Heart left ventricle (tissue), 16 donors: ENCODE measurements at regions not wholly inside any gene's neighbourhood (a gene's known extent, or its start where the extent isn't known, plus 50 kb on each side); places are given as distances from the start of the nearest gene placed in this dataset.

Source experiments
- ATAC-seq, 4 donors: fragments of 200-7000 bp; cut with Tn5 transposase; one replicate each; pipeline ENCODE4 v1.9.1; 2020 to 2022; ENCODE audit warnings: moderate library complexity in 4 of 4, mild to moderate bottlenecking in 3 of 4, moderate number of reproducible peaks in 1 of 4
- DNase-seq, 5 donors: peaks; one replicate each; pipeline ENCODE4 v3.0.0-alpha.2; 2020
- H3K27ac ChIP-seq, 12 donors: fragments of 200-600 bp; sonication (generic) in 4 of 12; one replicate each; pipeline versions ENCODE4 v1.5.0 to v1.8.0; 2016 to 2022; ENCODE audit warnings: mild to moderate bottlenecking in 2 of 12
- H3K27me3 ChIP-seq, 9 donors: fragments of 200-600 bp; sonication (generic) in 2 of 9; one replicate each; pipeline versions ENCODE4 v1.5.1 to v1.8.0; 2016 to 2022; ENCODE audit warnings: mild to moderate bottlenecking in 3 of 9
- H3K36me3 ChIP-seq, 9 donors: fragments of 200-600 bp; sonication (generic) in 2 of 9; one replicate each; pipeline versions ENCODE4 v1.5.0 to v1.8.0; 2018 to 2022; ENCODE audit warnings: mild to moderate bottlenecking in 2 of 9
- H3K4me1 ChIP-seq, 12 donors: fragments of 200-600 bp; sonication (generic) in 4 of 12; one replicate each; pipeline versions ENCODE4 v1.5.0 to v1.8.0; 2016 to 2022; ENCODE audit warnings: mild to moderate bottlenecking in 3 of 12
- H3K4me3 ChIP-seq, 12 donors: fragments of 200-600 bp; sonication (generic) in 4 of 12; one replicate each; pipeline versions ENCODE4 v1.5.0 to v1.8.0; 2017 to 2022; ENCODE audit warnings: mild to moderate bottlenecking in 9 of 12, moderate library complexity in 4 of 12
- H3K9me3 ChIP-seq, 12 donors: fragments of 200-600 bp; sonication (generic) in 4 of 12; one replicate each; pipeline versions ENCODE4 v1.5.0 to v1.8.0; 2016 to 2022; ENCODE audit warnings: mild to moderate bottlenecking in 1 of 12
- POLR2A ChIP-seq, 2 donors: fragments of 450-650 bp; IDR thresholded peaks; one replicate each; pipeline ENCODE4 v1.6.1; 2017; ENCODE audit warnings: antibody characterized with exemption in 2 of 2, mild to moderate bottlenecking in 2 of 2, moderate library complexity in 2 of 2
- WGBS, 4 donors: extraction: QIAGEN DNeasy Blood & Tissue Kit in 2 of 4; methylation state at CpG; one replicate each; pipeline versions ENCODE4 v1.1.5 to v1.1.7; 2013 to 2018; 5-methylcytosine and 5-hydroxymethylcytosine counted together
- intact Hi-C, 10 donors: fragments of 100-400 bp; cut with DNase I; formaldehyde crosslinking; loops; one replicate each; pipeline versions ENCODE4 v1.11.1 to v1.14.2; 2022
- TF ChIP-seq, protein P1 (sequence below), 12 donors: fragments of 200-600 bp; sonication (generic) in 4 of 12; IDR thresholded peaks; one replicate each; pipeline versions ENCODE4 v1.5.0 to v1.8.0; 2018 to 2022; ENCODE audit warnings: antibody characterized with exemption in 12 of 12, mild to moderate bottlenecking in 5 of 12
- donor health status: ischemic (EF 13 %, LVEDD 7.1; RV severe dilation, severe dysfunction).
- donor health status: healthy with polysubstance abuse.
- donor health status: DM: no; HTN: yes; CAD: no.
- donor health status: DM: no; HTN: no; CAD: no.
- donor health status: ischemic (EF 25% LVEDD 6.9; RV normal size, moderate dysfunction).
- donor health status: ischemic (EF 25% LVEDD 5.7; RV mildly dilated, moderate dysfunction).
- donor health status: healthy.
- donor health status: DM: yes; HTN: yes; CAD: no.
- donor health status: ischemic (EF 35%, LVEDD 5.7; RV mildly dilated, moderate dysfunction).
- donor health status: nonischemic (EF 11% LVEDD 7.7; RV severe dilation, severe dysfunction).
- donor health status: DM: yes; HTN: yes; CAD: no.
- donor health status: PGD.
- donor health status: ischemic (EF 29% LVEDD 5.4; RV normal size, mild dysfunction).
- donor health status: nonischemic (EF 23%, LVEDD 6.1; RV moderate dilation, normal function).

DNA sequence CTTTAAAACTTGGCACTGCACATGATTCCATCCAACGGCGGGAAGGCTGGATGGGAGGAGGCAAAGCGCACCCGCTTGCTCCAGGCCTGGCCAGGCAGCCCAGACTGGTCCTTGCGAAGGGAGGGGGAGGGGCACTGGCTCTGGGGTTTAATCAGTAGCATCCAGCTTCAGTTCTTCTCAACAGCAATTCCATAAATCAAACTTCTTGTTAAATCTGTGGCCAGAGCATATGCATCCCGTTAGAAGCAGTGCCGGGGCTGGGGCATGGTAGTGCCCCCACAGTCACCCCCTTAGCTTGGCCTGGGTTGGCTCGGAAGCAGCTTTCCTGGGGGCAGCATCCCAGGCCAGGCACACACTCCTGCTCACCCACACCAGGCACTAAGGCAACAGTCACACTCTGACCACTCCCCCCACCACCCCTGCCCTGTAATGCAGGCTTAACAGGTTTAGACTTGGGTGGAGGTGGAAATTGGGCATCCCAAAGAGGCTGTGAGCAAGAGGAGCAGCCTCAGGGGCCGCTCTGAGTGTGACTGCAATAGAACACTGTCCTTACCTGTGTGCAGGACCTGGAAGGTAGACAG, 94.1 kb upstream of the CASZ1 start:
- DNase-seq: peak in 1 of 5 donors; percentile 24
- Histone ChIP-seq H3K4me1 (peaks cover 0 to 11% (median 0%) of the 10 kb centered on the region in 12 donors), H3K9me3 (no peaks in the 10 kb centered on the region), H3K27me3 (peaks cover 6 to 90% (median 24%) of the 10 kb centered on the region in 9 donors), H3K27ac (no peak overlapping the region), H3K4me3 (no peak overlapping the region), H3K36me3 (no peaks in the 10 kb centered on the region)
- no peak for ATAC-seq
- 56 to 75% (median 59%) methylated on average over 9 of the region's 9 CpGs for WGBS, 4 donors
- intact Hi-C loops: no loop called here
- TF ChIP-seq POLR2A (IDR thresholded peaks at IDR 0.05): no peak
- TF ChIP-seq, protein P1, sequence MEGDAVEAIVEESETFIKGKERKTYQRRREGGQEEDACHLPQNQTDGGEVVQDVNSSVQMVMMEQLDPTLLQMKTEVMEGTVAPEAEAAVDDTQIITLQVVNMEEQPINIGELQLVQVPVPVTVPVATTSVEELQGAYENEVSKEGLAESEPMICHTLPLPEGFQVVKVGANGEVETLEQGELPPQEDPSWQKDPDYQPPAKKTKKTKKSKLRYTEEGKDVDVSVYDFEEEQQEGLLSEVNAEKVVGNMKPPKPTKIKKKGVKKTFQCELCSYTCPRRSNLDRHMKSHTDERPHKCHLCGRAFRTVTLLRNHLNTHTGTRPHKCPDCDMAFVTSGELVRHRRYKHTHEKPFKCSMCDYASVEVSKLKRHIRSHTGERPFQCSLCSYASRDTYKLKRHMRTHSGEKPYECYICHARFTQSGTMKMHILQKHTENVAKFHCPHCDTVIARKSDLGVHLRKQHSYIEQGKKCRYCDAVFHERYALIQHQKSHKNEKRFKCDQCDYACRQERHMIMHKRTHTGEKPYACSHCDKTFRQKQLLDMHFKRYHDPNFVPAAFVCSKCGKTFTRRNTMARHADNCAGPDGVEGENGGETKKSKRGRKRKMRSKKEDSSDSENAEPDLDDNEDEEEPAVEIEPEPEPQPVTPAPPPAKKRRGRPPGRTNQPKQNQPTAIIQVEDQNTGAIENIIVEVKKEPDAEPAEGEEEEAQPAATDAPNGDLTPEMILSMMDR (IDR thresholded peaks at IDR 0.05): no peak

DNA sequence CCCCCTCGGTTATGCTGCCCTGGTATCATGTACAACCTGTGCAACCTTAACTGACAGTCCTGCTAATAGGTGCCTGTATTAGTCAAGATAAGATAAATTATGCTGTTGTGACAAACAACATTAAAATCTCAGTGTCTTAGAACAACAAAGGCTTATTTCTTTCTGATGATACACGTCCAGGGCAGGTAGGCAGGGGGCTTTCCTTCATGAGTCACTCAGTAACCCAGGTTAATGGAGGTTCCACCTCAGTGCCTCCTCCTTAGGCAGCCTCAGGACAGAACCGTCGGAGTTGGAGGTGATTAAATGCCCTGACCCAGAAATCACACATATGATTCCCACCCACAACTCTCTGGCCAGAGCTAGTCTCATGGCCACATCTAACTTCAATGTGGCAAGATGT, 94.6 kb upstream of the CASZ1 start:
- intact Hi-C loops: no loop called here
- Histone ChIP-seq H3K36me3 (no peaks in the 10 kb centered on the region), H3K9me3 (no peaks in the 10 kb centered on the region), H3K27ac (no peak overlapping the region), H3K27me3 (peaks cover 6 to 85% (median 24%) of the 10 kb centered on the region in 9 donors), H3K4me1 (peaks cover 0 to 11% (median 0%) of the 10 kb centered on the region in 12 donors), H3K4me3 (no peak overlapping the region)
- WGBS, 4 donors: 57 to 67% (median 62%) methylated on average over 4 of the region's 4 CpGs
- no peak for DNase-seq
- no peak for ATAC-seq
- TF ChIP-seq POLR2A (IDR thresholded peaks at IDR 0.05): no peak
- TF ChIP-seq, protein P1 (IDR thresholded peaks at IDR 0.05): no peak

GRCh38 chr1:10892138-10893065, 96.0 kb upstream of the CASZ1 start:
- 86 to 93% (median 90%) methylated on average over 5 of the region's 5 CpGs for WGBS, 4 donors
- Histone ChIP-seq H3K9me3 (no peaks in the 10 kb centered on the region), H3K4me3 (no peak overlapping the region), H3K36me3 (no peaks in the 10 kb centered on the region), H3K4me1 (peaks cover 0 to 11% (median 0%) of the 10 kb centered on the region in 12 donors), H3K27ac (no peak overlapping the region), H3K27me3 (peaks cover 6 to 72% (median 24%) of the 10 kb centered on the region in 9 donors)
- intact Hi-C loops: no loop called here
- ATAC-seq: peak in 1 of 4 donors; percentile 20
- TF ChIP-seq, protein P1 (IDR thresholded peaks at IDR 0.05): no peak
- no peak for TF ChIP-seq POLR2A (IDR thresholded peaks at IDR 0.05)
- no peak for DNase-seq

DNA sequence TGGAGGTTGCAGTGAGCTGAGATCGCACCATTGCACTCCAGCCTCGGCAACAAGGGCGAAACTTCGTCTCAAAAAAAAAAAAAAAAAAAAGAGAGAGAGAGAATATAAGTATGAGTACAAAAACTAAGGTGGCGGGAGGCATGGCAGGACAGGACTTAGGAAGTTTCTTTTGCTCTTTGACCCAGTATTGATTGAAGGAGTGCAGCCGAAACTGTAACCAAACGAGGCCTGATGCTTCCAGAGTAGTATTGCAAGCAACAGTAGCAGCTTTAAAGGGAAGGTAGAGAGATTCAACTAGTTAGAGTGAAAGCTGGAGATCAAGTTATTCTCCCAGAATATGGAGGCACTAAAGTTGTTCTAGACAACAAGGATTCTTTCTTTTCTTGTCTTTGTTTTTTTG, 99.2 kb upstream of the CASZ1 start:
- H3K9me3 ChIP-seq: no peaks in the 10 kb centered on the region
- intact Hi-C loops: no loop called here
- DNase-seq (no peak), ATAC-seq (no peak)
- no peak overlapping the region for H3K27ac ChIP-seq
- peaks cover 0 to 57% (median 9%) of the 10 kb centered on the region in 9 donors for H3K27me3 ChIP-seq
- H3K36me3 ChIP-seq: no peaks in the 10 kb centered on the region
- H3K4me1 ChIP-seq: no peaks in the 10 kb centered on the region
- TF ChIP-seq POLR2A (IDR thresholded peaks at IDR 0.05): no peak
- TF ChIP-seq, protein P1 (IDR thresholded peaks at IDR 0.05): no peak
- 84 to 89% (median 85%) methylated on average over 7 of the region's 7 CpGs for WGBS, 4 donors
- no peak overlapping the region for H3K4me3 ChIP-seq
